Neural progenitor cell (in vitro differentiated cells): ENCODE measurements at regions not wholly inside any gene's neighbourhood (a gene's known extent, or its start where the extent isn't known, plus 50 kb on each side); places are given as distances from the start of the nearest gene placed in this dataset.
"Not testable (repeated sequence)": the region's sequence is repeated elsewhere in the genome, so short reads cannot be mapped to it uniquely, and the experiment has no call there.

ENCODE experiments used
- DNase-seq: peaks from one replicate; pipeline ENCODE4 v3.0.0-alpha.2; 2016; ENCODE audit warnings: low spot score
- H2AFZ ChIP-seq: fragments of 200-600 bp; sonication (generic); replicated peaks from 2 replicates; pipeline ENCODE4 v1.6.1; 2016; ENCODE audit warnings: antibody characterized with exemption
- H3F3A ChIP-seq: fragments of 200-600 bp; sonication (generic); 2 replicates; pipeline ENCODE4 v1.6.1; 2016; ENCODE audit warnings: antibody characterized with exemption, low read depth
- H3K27ac ChIP-seq: fragments of 200-600 bp; sonication (generic); 2 replicates; pipeline ENCODE4 v1.5.1; 2016; ENCODE audit warnings: mild to moderate bottlenecking
- H3K27me3 ChIP-seq: fragments of 200-600 bp; sonication (generic); 2 replicates; pipeline ENCODE4 v1.6.1; 2016; ENCODE audit warnings: mild to moderate bottlenecking, moderate library complexity
- H3K36me3 ChIP-seq: fragments of 200-600 bp; sonication (generic); 2 replicates; pipeline ENCODE4 v1.5.1; 2016
- H3K4me1 ChIP-seq: fragments of 200-600 bp; sonication (generic); 2 replicates; pipeline ENCODE4 v1.6.1; 2016; ENCODE audit warnings: mixed run types
- H3K4me2 ChIP-seq: fragments of 200-600 bp; sonication (generic); 2 replicates; pipeline ENCODE4 v1.6.1; 2016
- H3K4me3 ChIP-seq: fragments of 200-600 bp; sonication (generic); 2 replicates; pipeline ENCODE4 v1.5.1; 2016
- H3K79me2 ChIP-seq: fragments of 200-600 bp; sonication (generic); 2 replicates; pipeline ENCODE4 v1.6.1; 2016; ENCODE audit warnings: low read depth
- H3K9ac ChIP-seq: fragments of 200-600 bp; sonication (generic); 2 replicates; pipeline ENCODE4 v1.6.1; 2016
- H3K9me3 ChIP-seq: fragments of 200-600 bp; sonication (generic); 2 replicates; pipeline ENCODE4 v1.5.1; 2016; ENCODE audit warnings: low read depth
- H4K20me1 ChIP-seq: fragments of 200-600 bp; sonication (generic); 2 replicates; pipeline ENCODE4 v1.6.1; 2016; ENCODE audit warnings: low read depth
- H3K27ac Mint-ChIP-seq: 3 replicates; pipeline ENCODE4 v1.8.0; 2021; ENCODE audit warnings: mixed read lengths
- H3K27me3 Mint-ChIP-seq: 2 replicates; pipeline ENCODE4 v1.8.0; 2022; ENCODE audit warnings: low read depth, mild to moderate bottlenecking, inconsistent platforms, moderate library complexity, mixed read lengths; ENCODE audit not compliant: insufficient read depth
- H3K36me3 Mint-ChIP-seq: 3 replicates; pipeline ENCODE4 v1.8.0; 2021; ENCODE audit warnings: mixed read lengths
- H3K4me1 Mint-ChIP-seq: 3 replicates; pipeline ENCODE4 v1.8.0; 2021; ENCODE audit warnings: mixed read lengths
- H3K4me3 Mint-ChIP-seq: 3 replicates; pipeline ENCODE4 v1.8.0; 2021; ENCODE audit warnings: mild to moderate bottlenecking, moderate library complexity, mixed read lengths
- H3K9me3 Mint-ChIP-seq: 3 replicates; pipeline ENCODE4 v1.8.0; 2020; ENCODE audit warnings: mixed read lengths
- EZH2 ChIP-seq: fragments of 200-600 bp; sonication (generic); IDR thresholded peaks from 2 replicates; pipeline ENCODE4 v1.6.1; 2017; ENCODE audit warnings: antibody characterized with exemption, mild to moderate bottlenecking, moderate library complexity
- EZH2phosphoT487 ChIP-seq: fragments of 200-600 bp; sonication (generic); IDR thresholded peaks from 2 replicates; pipeline ENCODE4 v1.6.1; 2017; ENCODE audit warnings: antibody characterized with exemption
- TF ChIP-seq, protein P1 (sequence below): fragments of 200-600 bp; sonication (generic); IDR thresholded peaks from 2 replicates; pipeline ENCODE4 v1.5.1; 2017; ENCODE audit warnings: antibody characterized with exemption, mild to moderate bottlenecking

DNA sequence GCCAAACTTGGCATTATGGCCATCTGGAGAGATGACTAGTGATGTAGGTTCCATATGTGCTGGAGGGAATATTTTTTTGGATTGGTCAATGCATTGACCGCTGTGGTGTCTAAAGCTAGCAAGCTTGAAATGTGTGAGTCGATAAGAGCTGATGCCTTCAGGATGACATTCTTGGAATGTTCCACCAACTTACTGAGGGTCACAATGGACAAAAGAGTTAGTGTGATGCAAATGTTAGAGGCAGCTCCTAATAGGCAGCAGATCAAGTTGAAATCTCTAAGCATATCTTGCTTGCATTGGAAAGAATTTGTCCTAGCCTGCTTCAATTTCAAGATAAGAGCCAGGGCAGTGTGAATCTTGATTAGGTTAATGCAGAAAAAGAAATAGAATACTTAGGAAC is 210.4 kb upstream of the AFF2 start:
- no peaks in the 10 kb centered on the region for H3K36me3 ChIP-seq
- no peak overlapping the region for H3K9ac ChIP-seq
- H3K4me1 ChIP-seq: no peaks in the 10 kb centered on the region
- H3K27me3 ChIP-seq: no peaks in the 10 kb centered on the region
- H3K27ac ChIP-seq: no peak overlapping the region
- H3K9me3 ChIP-seq: no peaks in the 10 kb centered on the region
- no peak overlapping the region for H2AFZ ChIP-seq
- H3K4me3 Mint-ChIP-seq: no peak overlapping the region
- no peaks in the 10 kb centered on the region for H3F3A ChIP-seq
- H3K4me2 ChIP-seq: no peak overlapping the region
- no peaks in the 10 kb centered on the region for H3K36me3 Mint-ChIP-seq
- H3K9me3 Mint-ChIP-seq: peaks cover 2% of the 10 kb centered on the region
- no peaks in the 10 kb centered on the region for H3K79me2 ChIP-seq
- no peak overlapping the region for H3K27ac Mint-ChIP-seq
- no peaks in the 10 kb centered on the region for H4K20me1 ChIP-seq
- DNase-seq: no peak
- TF ChIP-seq EZH2phosphoT487 (no peak), EZH2 (no peak)
- TF ChIP-seq, protein P1, sequence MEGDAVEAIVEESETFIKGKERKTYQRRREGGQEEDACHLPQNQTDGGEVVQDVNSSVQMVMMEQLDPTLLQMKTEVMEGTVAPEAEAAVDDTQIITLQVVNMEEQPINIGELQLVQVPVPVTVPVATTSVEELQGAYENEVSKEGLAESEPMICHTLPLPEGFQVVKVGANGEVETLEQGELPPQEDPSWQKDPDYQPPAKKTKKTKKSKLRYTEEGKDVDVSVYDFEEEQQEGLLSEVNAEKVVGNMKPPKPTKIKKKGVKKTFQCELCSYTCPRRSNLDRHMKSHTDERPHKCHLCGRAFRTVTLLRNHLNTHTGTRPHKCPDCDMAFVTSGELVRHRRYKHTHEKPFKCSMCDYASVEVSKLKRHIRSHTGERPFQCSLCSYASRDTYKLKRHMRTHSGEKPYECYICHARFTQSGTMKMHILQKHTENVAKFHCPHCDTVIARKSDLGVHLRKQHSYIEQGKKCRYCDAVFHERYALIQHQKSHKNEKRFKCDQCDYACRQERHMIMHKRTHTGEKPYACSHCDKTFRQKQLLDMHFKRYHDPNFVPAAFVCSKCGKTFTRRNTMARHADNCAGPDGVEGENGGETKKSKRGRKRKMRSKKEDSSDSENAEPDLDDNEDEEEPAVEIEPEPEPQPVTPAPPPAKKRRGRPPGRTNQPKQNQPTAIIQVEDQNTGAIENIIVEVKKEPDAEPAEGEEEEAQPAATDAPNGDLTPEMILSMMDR: no peak
- H3K4me1 Mint-ChIP-seq: no peaks in the 10 kb centered on the region
- no peaks in the 10 kb centered on the region for H3K27me3 Mint-ChIP-seq
- H3K4me3 ChIP-seq: no peak overlapping the region

DNA sequence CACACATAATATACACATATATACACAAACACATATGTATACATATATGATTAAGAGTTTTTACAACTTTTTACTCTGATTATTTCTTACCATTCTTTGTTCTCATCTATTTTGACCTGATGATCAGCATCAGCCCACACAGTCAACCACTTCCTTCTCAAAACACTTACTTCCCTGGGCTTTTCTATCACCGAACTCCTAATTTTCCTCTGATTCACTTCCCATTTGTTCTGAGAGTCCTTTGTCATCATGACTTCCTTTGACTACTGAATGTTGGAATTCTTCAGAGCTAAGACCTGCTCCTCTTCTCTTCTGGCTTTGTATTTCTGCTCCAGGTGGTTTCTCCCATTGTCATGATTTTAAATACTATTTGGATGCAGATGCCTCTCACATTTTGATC is 209.5 kb upstream of the AFF2 start:
- H3K4me3 ChIP-seq: no peak overlapping the region
- H3K36me3 ChIP-seq: no peaks in the 10 kb centered on the region
- Mint-ChIP-seq H3K27me3 (no peaks in the 10 kb centered on the region), H3K4me3 (no peak overlapping the region), H3K36me3 (no peaks in the 10 kb centered on the region), H3K4me1 (no peaks in the 10 kb centered on the region), H3K9me3 (peaks cover 2% of the 10 kb centered on the region), H3K27ac (no peak overlapping the region)
- TF ChIP-seq EZH2: no peak
- TF ChIP-seq, protein P1: no peak
- no peaks in the 10 kb centered on the region for H4K20me1 ChIP-seq
- no peaks in the 10 kb centered on the region for H3K4me1 ChIP-seq
- no peaks in the 10 kb centered on the region for H3K9me3 ChIP-seq
- no peaks in the 10 kb centered on the region for H3K79me2 ChIP-seq
- H3F3A ChIP-seq: no peaks in the 10 kb centered on the region
- no peak overlapping the region for H2AFZ ChIP-seq
- H3K9ac ChIP-seq: no peak overlapping the region
- H3K4me2 ChIP-seq: no peak overlapping the region
- H3K27me3 ChIP-seq: no peaks in the 10 kb centered on the region
- no peak for DNase-seq
- no peak overlapping the region for H3K27ac ChIP-seq

DNA sequence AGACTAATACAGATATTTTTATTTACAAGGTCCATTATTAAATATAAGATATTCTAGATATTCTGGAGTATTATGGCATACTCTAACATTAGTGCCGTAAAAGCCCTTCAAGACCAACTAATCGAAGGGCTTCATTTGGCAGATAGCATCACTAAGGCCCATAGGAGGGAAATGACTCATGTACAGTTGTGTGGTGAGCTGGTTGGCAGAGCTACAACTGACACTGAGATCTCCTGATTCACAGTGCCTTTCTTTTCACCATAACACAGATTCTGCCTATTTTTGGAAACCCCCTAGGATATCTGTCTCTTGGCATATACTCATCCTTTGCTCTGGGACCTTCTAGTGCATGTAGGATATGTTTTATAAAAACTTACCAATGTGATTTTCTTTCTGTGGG is 201.7 kb upstream of the AFF2 start:
- H3K9ac ChIP-seq: no peak overlapping the region
- no peak overlapping the region for H3K4me2 ChIP-seq
- H3K27ac Mint-ChIP-seq: no peak overlapping the region
- no peaks in the 10 kb centered on the region for H4K20me1 ChIP-seq
- no peaks in the 10 kb centered on the region for H3K36me3 ChIP-seq
- H3K36me3 Mint-ChIP-seq: no peaks in the 10 kb centered on the region
- no peaks in the 10 kb centered on the region for H3K4me1 ChIP-seq
- peaks cover 7% of the 10 kb centered on the region for H3K9me3 Mint-ChIP-seq
- H3K4me1 Mint-ChIP-seq: no peaks in the 10 kb centered on the region
- DNase-seq: no peak
- H3F3A ChIP-seq: no peaks in the 10 kb centered on the region
- H3K4me3 ChIP-seq: no peak overlapping the region
- TF ChIP-seq, protein P1: no peak
- TF ChIP-seq EZH2phosphoT487: no peak
- TF ChIP-seq EZH2: no peak
- no peak overlapping the region for H3K27ac ChIP-seq
- no peaks in the 10 kb centered on the region for H3K9me3 ChIP-seq
- no peaks in the 10 kb centered on the region for H3K27me3 ChIP-seq
- H3K4me3 Mint-ChIP-seq: no peak overlapping the region
- no peak overlapping the region for H2AFZ ChIP-seq
- H3K27me3 Mint-ChIP-seq: peaks cover 2% of the 10 kb centered on the region
- H3K79me2 ChIP-seq: no peaks in the 10 kb centered on the region

DNA sequence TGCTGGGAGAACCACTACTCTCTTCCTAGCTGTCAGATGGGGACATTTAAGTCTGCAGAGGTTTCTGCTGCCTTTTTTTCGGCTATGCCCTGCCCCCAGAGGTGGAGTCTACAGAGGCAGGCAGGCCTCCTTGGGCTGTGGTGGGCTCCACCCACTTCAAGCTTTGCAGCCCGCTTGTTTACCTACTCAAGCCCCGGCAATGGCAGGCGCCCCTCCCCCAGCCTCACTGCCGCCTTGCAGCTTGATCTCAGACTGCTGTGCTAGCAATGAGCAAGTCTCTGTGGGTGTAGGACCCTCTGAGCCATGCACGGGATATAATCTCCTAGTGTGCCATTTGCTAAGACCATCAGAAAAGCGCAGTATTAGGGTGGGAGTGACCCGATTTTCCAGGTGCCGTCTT is 195.2 kb upstream of the AFF2 start:
- H3K4me3 ChIP-seq, H3K4me1 ChIP-seq, H3F3A ChIP-seq, H3K27ac ChIP-seq, H3K9me3 Mint-ChIP-seq, H3K27me3 Mint-ChIP-seq, H3K27me3 ChIP-seq, H3K36me3 Mint-ChIP-seq, H3K36me3 ChIP-seq, H4K20me1 ChIP-seq, DNase-seq, H3K4me2 ChIP-seq, H3K9me3 ChIP-seq, H3K9ac ChIP-seq, H3K4me1 Mint-ChIP-seq, H3K27ac Mint-ChIP-seq, H3K79me2 ChIP-seq, H3K4me3 Mint-ChIP-seq, H2AFZ ChIP-seq: not testable (repeated sequence)
